CD4-positive, CD25-positive, alpha-beta regulatory T cell (primary cell): ENCODE measurements at regions not wholly inside any gene's neighbourhood (a gene's known extent, or its start where the extent isn't known, plus 50 kb on each side); places are given as distances from the start of the nearest gene placed in this dataset.

Experiments
- ATAC-seq, 2 donors: fragments of 150-1000 bp; cut with Tn5 transposase; one replicate each; pipeline ENCODE4 v1.10.0; 2021; ENCODE audit warnings: low read depth in 2 of 2, moderate number of reproducible peaks in 2 of 2, moderate library complexity in 1 of 2
- DNase-seq, 3 donors: peaks; one replicate each; pipeline versions ENCODE4 v3.0.0 to v3.0.0-alpha.2; 2012 to 2022; ENCODE audit warnings: mixed read lengths in 1 of 3
- H3K27ac ChIP-seq: one replicate; pipeline ENCODE4 v1.7.0; 2013; ENCODE audit warnings: mild to moderate bottlenecking, low read length; ENCODE audit not compliant: insufficient read depth, poor library complexity, severe bottlenecking
- H3K27me3 ChIP-seq: one replicate; pipeline ENCODE4 v1.7.0; 2013; ENCODE audit warnings: low read length; ENCODE audit not compliant: control insufficient read depth, insufficient read depth
- H3K36me3 ChIP-seq: one replicate; pipeline ENCODE4 v1.7.0; 2013; ENCODE audit warnings: mild to moderate bottlenecking, low read length, moderate library complexity; ENCODE audit not compliant: control insufficient read depth, insufficient read depth
- H3K4me1 ChIP-seq: 2 replicates; pipeline ENCODE4 v1.7.0; 2013; ENCODE audit warnings: mild to moderate bottlenecking, low read length; ENCODE audit not compliant: insufficient read depth, control insufficient read depth, poor library complexity, severe bottlenecking
- H3K4me3 ChIP-seq: one replicate; pipeline ENCODE4 v1.7.0; 2013; ENCODE audit warnings: low read depth, mild to moderate bottlenecking, low read length, moderate library complexity
- H3K9me3 ChIP-seq, 2 experiments: 1 replicate in 1 of 2; 2 replicates in 1 of 2; pipeline ENCODE4 v1.7.0; 2013; ENCODE audit warnings: low read length in 2 of 2, mild to moderate bottlenecking in 1 of 2, moderate library complexity in 1 of 2; ENCODE audit not compliant: control insufficient read depth in 2 of 2
- H3K27ac Mint-ChIP-seq, 3 donors: one replicate each; pipeline ENCODE4 v1.8.0; 2020 to 2022; ENCODE audit warnings: mild to moderate bottlenecking in 3 of 3, mixed read lengths in 3 of 3, moderate library complexity in 2 of 3
- H3K27me3 Mint-ChIP-seq: one replicate; pipeline ENCODE4 v1.8.0; 2022; ENCODE audit warnings: mild to moderate bottlenecking, mixed read lengths
- H3K36me3 Mint-ChIP-seq: one replicate; pipeline ENCODE4 v1.8.0; 2020; ENCODE audit warnings: mixed read lengths
- H3K4me1 Mint-ChIP-seq, 4 donors: one replicate each; pipeline ENCODE4 v1.8.0; 2020 to 2022; ENCODE audit warnings: mixed read lengths in 4 of 4, mild to moderate bottlenecking in 1 of 4
- H3K4me3 Mint-ChIP-seq, 4 donors: one replicate each; pipeline ENCODE4 v1.8.0; 2020 to 2022; ENCODE audit warnings: mild to moderate bottlenecking in 4 of 4, mixed read lengths in 4 of 4, moderate library complexity in 3 of 4
- H3K9me3 Mint-ChIP-seq, 7 donors: one replicate each; pipeline ENCODE4 v1.8.0; 2020 to 2022; ENCODE audit warnings: mixed read lengths in 7 of 7, mild to moderate bottlenecking in 3 of 7, moderate library complexity in 2 of 7

GRCh38 chr15:95162967-95163531, 931.7 kb downstream of the MCTP2 start:
- Histone ChIP-seq H3K27ac (no peak overlapping the region), H3K36me3 (no peaks in the 10 kb centered on the region), H3K4me3 (no peak overlapping the region), H3K27me3 (no peaks in the 10 kb centered on the region), H3K9me3 (peaks cover 0 to 5% of the 10 kb centered on the region in 2 experiments), H3K4me1 (no peaks in the 10 kb centered on the region)
- H3K36me3 Mint-ChIP-seq, result no peaks in the 10 kb centered on the region
- peaks cover 2 to 19% (median 8%) of the 10 kb centered on the region in 7 donors for H3K9me3 Mint-ChIP-seq
- ATAC-seq, result no peak
- no peaks in the 10 kb centered on the region for H3K4me1 Mint-ChIP-seq
- no peak overlapping the region for H3K4me3 Mint-ChIP-seq
- no peak overlapping the region for H3K27ac Mint-ChIP-seq
- no peaks in the 10 kb centered on the region for H3K27me3 Mint-ChIP-seq
- DNase-seq, result no peak

DNA sequence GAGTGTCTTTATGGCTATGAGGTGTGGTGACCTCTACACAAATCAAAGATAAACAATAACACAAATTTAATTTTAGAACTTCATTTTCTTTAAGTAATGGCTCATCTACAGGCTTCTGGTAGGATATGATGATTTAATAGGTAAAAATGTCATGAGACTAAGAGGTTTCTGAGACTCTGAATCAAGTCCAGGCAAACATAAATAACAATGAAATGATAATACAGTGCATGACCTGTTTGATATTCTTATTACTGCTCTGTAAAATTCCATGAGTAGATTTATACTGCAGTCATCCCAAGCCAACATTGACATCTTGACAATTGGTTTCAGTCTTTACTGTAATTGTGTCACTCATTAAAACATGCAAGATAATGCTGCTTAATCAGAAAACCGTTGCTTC, 936.8 kb downstream of the MCTP2 start:
- Histone ChIP-seq H3K4me1 (no peaks in the 10 kb centered on the region), H3K27ac (no peak overlapping the region), H3K4me3 (no peak overlapping the region), H3K9me3 (peaks cover 2 to 5% of the 10 kb centered on the region in 2 experiments), H3K27me3 (no peaks in the 10 kb centered on the region), H3K36me3 (no peaks in the 10 kb centered on the region)
- H3K4me1 Mint-ChIP-seq, result no peaks in the 10 kb centered on the region
- H3K36me3 Mint-ChIP-seq, result no peaks in the 10 kb centered on the region
- ATAC-seq (no peak), DNase-seq (no peak)
- H3K9me3 Mint-ChIP-seq, result peaks cover 3 to 23% (median 8%) of the 10 kb centered on the region in 7 donors
- H3K27ac Mint-ChIP-seq, result no peak overlapping the region
- no peak overlapping the region for H3K4me3 Mint-ChIP-seq
- no peaks in the 10 kb centered on the region for H3K27me3 Mint-ChIP-seq

DNA sequence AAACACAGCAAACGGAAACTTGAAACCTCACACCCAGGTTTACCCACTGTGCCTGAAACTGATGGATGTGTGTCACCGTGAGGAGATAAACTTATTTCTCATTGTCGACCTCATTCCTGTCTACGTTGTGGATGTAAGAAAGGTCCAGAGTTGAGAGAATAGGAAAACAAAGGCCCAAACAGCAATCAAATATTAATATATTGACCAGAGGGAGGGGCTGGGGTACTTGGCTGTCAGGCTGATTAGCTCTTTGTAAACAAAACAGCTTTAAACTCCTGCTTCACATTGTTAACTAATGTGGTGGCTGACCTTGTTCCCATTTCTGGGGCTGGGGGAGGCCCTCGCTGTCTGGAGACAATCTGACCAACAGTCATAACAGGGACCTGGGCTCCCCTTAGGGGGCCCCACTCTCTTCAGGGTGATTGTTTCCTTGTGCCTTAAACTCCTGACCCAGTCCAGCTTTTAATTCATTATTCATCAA, 937.6 kb downstream of the MCTP2 start:
- no peak overlapping the region for H3K27ac ChIP-seq
- no peak overlapping the region for H3K27ac Mint-ChIP-seq
- ATAC-seq (no peak), DNase-seq (no peak)
- no peaks in the 10 kb centered on the region for H3K27me3 ChIP-seq
- H3K9me3 Mint-ChIP-seq, result peaks cover 4 to 23% (median 8%) of the 10 kb centered on the region in 7 donors
- H3K36me3 Mint-ChIP-seq, result no peaks in the 10 kb centered on the region
- H3K9me3 ChIP-seq, result peaks cover 2 to 5% of the 10 kb centered on the region in 2 experiments
- no peaks in the 10 kb centered on the region for H3K4me1 ChIP-seq
- no peak overlapping the region for H3K4me3 Mint-ChIP-seq
- H3K4me3 ChIP-seq, result no peak overlapping the region
- no peaks in the 10 kb centered on the region for H3K36me3 ChIP-seq
- H3K4me1 Mint-ChIP-seq, result no peaks in the 10 kb centered on the region
- H3K27me3 Mint-ChIP-seq, result no peaks in the 10 kb centered on the region

DNA sequence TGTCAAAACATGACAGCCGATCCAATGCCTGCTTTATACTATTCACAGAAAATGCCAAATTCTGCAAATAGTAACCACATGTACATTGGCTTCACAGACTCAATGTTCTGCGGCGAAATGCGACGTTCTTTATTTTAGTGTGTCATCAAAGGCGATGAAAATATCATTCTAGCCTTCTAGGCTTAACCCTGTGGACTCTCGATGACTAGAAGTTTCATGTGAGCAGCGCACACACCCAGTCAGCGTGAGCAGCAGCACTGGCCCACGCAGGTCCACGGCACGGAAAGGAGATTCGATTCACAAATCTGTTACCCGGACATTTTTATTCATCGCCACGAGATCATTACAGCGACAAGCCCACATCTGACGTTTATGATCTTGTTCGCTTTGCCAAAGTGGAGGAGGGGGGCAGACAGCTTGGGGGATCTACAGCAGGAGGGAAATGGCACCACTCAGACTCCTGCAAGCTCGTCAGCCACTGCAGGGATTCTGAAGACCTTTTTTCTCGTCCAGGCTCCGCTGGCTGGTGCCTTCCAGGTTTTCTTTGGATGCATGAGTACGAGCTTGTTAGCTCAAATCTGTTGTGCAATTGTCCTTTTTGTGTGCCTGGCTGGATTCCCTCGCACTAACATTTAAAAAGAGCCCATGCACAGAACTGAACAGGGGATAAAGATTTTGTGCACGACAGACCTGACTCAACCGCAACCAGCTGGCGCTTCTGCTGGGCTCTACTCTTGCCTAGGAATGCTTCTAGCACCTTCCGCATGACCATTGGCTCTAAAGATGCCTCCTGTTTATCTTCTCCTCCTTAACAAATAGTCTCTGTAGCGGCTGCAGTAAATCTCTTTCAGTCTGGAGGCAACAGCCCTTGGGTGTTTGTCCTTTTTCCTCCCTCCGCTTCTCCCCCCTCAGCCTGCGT, 938.4 kb downstream of the MCTP2 start:
- H3K36me3 Mint-ChIP-seq, result no peaks in the 10 kb centered on the region
- Histone ChIP-seq H3K4me3 (no peak overlapping the region), H3K9me3 (peaks cover 2 to 5% of the 10 kb centered on the region in 2 experiments), H3K36me3 (no peaks in the 10 kb centered on the region), H3K4me1 (no peaks in the 10 kb centered on the region), H3K27me3 (no peaks in the 10 kb centered on the region), H3K27ac (no peak overlapping the region)
- DNase-seq (no peak), ATAC-seq (no peak)
- peaks cover 4 to 22% (median 8%) of the 10 kb centered on the region in 7 donors for H3K9me3 Mint-ChIP-seq
- H3K27me3 Mint-ChIP-seq, result no peaks in the 10 kb centered on the region
- no peak overlapping the region for H3K4me3 Mint-ChIP-seq
- H3K4me1 Mint-ChIP-seq, result no peaks in the 10 kb centered on the region
- no peak overlapping the region for H3K27ac Mint-ChIP-seq

GRCh38 chr15:95170561-95171380, 939.4 kb downstream of the MCTP2 start:
- no peaks in the 10 kb centered on the region for H3K4me1 ChIP-seq
- H3K9me3 ChIP-seq, result peaks cover 2 to 5% of the 10 kb centered on the region in 2 experiments
- no peak for DNase-seq
- no peaks in the 10 kb centered on the region for H3K4me1 Mint-ChIP-seq
- no peaks in the 10 kb centered on the region for H3K36me3 Mint-ChIP-seq
- no peak overlapping the region for H3K4me3 Mint-ChIP-seq
- H3K27me3 Mint-ChIP-seq, result no peaks in the 10 kb centered on the region
- peaks cover 4 to 19% (median 8%) of the 10 kb centered on the region in 7 donors for H3K9me3 Mint-ChIP-seq
- no peak overlapping the region for H3K27ac ChIP-seq
- ATAC-seq, result no peak
- H3K4me3 ChIP-seq, result no peak overlapping the region
- H3K27me3 ChIP-seq, result no peaks in the 10 kb centered on the region
- no peaks in the 10 kb centered on the region for H3K36me3 ChIP-seq
- H3K27ac Mint-ChIP-seq, result no peak overlapping the region

DNA sequence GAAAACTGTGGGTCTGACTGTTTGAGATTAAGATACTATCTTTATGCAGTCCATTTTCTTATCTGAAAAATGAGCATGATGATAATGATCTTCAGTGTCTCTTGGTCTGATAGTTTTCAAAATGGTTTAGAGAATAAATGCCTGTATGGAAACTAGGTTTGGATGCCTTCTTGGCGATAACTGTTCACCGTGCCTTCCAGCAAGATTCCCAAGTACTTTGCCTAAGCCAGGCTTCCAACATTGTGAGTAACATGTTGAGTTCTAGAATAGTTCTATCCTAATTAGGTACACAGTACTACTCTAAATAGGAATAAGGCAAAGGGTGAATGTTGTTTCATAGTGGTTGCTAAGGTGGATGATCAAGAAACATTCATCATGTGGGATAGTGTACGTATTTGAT, 940.2 kb downstream of the MCTP2 start:
- Mint-ChIP-seq H3K9me3 (peaks cover 4 to 19% (median 7%) of the 10 kb centered on the region in 7 donors), H3K4me1 (no peaks in the 10 kb centered on the region), H3K36me3 (no peaks in the 10 kb centered on the region), H3K27me3 (no peaks in the 10 kb centered on the region), H3K27ac (no peak overlapping the region), H3K4me3 (no peak overlapping the region)
- ATAC-seq, result no peak
- no peak overlapping the region for H3K27ac ChIP-seq
- H3K9me3 ChIP-seq, result peaks cover 0 to 2% of the 10 kb centered on the region in 2 experiments
- no peaks in the 10 kb centered on the region for H3K4me1 ChIP-seq
- H3K27me3 ChIP-seq, result no peaks in the 10 kb centered on the region
- no peaks in the 10 kb centered on the region for H3K36me3 ChIP-seq
- no peak for DNase-seq
- H3K4me3 ChIP-seq, result no peak overlapping the region

DNA sequence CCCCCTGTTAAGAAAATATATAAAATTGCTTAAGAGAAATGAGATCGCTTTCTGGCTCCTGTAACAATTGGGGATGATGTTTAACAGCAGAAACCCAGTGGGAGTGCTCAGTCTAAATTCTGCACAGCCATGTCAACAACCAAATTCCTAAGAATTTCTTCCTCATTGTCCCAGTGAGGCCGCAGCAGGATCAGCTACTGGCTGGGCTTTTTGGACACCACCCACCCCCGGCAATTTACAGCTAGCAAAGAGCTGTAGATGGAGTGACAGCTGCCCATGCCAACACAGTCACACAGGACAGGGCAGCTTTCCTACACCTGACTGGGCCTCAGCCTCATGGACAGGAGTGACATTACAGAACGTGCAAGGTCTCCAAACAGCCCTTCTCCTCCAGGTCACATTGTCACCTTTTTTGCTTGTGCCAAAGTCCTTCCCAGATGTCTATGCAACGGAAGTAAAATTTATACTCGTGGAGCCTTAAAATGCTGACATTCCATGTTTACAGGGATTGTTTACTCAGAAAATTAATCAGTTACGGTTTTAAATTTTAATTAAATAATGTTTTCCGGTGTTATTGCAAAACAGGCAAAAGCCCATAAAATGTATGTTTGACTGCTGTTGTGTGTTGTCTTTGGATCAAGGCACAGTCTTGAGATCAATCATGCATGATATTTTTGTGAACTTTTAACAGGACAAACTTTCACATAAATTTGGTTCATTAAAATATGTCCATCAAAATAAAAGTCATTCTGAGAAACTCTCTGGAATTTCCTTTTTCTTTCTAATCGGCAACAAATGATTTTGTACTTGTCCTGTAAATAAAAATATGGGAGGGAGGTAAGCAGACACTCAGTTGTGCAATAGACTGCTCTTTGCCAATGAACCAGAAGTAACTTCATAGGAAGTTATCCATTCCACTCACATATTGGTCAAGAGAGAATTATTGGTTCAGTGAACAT, 943.2 kb downstream of the MCTP2 start:
- Histone ChIP-seq H3K4me1 (no peaks in the 10 kb centered on the region), H3K27me3 (no peaks in the 10 kb centered on the region), H3K36me3 (no peaks in the 10 kb centered on the region), H3K9me3 (peaks cover 0 to 2% of the 10 kb centered on the region in 2 experiments), H3K27ac (no peak overlapping the region), H3K4me3 (no peak overlapping the region)
- H3K4me1 Mint-ChIP-seq, result no peaks in the 10 kb centered on the region
- DNase-seq, result no peak
- no peaks in the 10 kb centered on the region for H3K36me3 Mint-ChIP-seq
- no peak overlapping the region for H3K4me3 Mint-ChIP-seq
- H3K9me3 Mint-ChIP-seq, result peaks cover 0 to 7% (median 3%) of the 10 kb centered on the region in 7 donors
- no peak overlapping the region for H3K27ac Mint-ChIP-seq
- ATAC-seq, result no peak
- no peaks in the 10 kb centered on the region for H3K27me3 Mint-ChIP-seq
